GM19397 (cell line): ENCODE measurements at regions not wholly inside any gene's neighbourhood (a gene's known extent, or its start where the extent isn't known, plus 50 kb on each side); places are given as distances from the start of the nearest gene placed in this dataset.

Experiments used
- ATAC-seq: cut with Tn5 transposase; IDR thresholded peaks from one replicate; pipeline ENCODE4 v1.9.1; 2021; ENCODE audit warnings: mild to moderate bottlenecking, moderate library complexity; ENCODE audit not compliant: unreplicated experiment

DNA sequence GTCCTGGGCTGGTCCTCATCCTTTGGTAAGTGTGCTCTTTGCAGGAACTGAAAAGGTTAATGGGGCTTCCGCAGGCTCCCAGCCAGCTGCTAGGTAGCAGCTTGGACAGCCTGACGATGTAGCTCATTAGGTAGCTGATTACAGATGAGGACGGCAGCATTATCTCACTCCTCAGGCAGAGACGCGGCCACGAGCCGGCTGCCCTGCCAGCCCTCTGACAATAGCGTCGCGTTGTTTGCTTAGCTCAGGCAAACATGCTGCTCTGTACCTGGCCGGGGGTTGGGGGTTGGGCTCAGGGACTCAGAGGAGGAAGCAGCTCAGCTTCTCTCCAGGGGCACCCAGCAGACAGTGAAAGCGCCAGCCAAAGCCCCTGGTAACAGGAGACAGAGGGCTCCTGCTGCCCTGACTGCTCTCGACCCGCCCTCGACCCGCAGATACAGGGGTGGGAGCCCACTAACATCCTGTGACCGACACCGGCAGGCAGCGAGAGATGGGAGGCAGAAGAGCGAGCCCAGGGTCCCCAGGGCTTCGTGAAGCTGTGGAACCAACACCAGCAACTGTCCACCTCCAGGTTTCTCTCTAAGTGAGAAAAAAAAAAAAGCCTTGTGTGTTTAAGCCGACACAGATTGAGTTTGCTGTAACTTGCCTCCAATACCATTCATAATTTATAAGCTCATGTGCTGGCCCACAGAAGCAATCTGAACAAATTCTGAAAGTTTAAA is 53.4 kb upstream of the DLK1 start:
- ATAC-seq, result no peak

DNA sequence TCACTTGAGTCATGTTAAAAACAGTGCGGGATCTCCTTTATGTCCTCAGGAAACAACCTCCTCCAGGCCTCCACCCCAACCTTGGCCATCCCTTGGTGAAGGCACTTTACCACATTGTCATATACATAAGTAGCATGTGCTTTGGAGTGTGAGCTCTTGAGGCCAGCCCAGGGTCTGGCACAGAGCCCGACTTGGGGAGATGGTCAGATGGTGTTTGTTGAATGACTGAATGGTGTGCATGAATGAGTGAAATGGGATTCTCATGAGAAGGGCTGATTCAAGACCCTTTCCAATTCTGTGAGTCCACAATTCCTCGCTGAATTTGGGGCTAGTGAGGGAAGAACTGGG is 52.9 kb upstream of the DLK1 start:
- no peak for ATAC-seq

DNA sequence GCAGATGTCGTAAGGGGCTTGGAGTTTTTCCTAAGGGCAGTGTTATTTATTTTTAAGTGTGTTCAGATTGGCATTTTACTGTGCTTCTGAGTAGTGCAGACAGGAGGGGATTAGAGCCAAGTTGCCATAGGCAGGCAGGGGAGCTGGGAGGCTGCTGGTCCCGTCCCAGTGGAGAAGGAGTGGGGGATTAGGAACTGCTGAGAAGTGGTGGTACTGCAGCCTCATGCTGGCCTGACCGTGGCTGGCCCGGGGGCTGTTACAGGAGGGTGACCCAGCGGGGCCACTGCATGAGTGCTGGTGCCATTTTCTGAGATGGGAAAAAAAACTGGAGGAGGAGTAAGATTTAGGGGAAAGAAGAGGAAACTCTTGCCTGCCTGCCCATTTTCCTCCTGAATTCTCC is 52.3 kb upstream of the DLK1 start:
- ATAC-seq, result no peak

GRCh38 chr14:100674897-100675619 is 51.6 kb upstream of the DLK1 start:
- ATAC-seq, result no peak

GRCh38 chr14:100675699-100676684 is 50.7 kb upstream of the DLK1 start:
- no peak for ATAC-seq
